GM12872 (cell line): ENCODE measurements at regions not wholly inside any gene's neighbourhood (a gene's known extent, or its start where the extent isn't known, plus 50 kb on each side); places are given as distances from the start of the nearest gene placed in this dataset.

ENCODE experiments used
- TF ChIP-seq, protein P1 (sequence below): IDR thresholded peaks from 3 replicates; pipeline ENCODE4 v1.5.1; 2011; ENCODE audit warnings: low read depth, mild to moderate bottlenecking, low read length, moderate library complexity; ENCODE audit not compliant: insufficient read depth

DNA sequence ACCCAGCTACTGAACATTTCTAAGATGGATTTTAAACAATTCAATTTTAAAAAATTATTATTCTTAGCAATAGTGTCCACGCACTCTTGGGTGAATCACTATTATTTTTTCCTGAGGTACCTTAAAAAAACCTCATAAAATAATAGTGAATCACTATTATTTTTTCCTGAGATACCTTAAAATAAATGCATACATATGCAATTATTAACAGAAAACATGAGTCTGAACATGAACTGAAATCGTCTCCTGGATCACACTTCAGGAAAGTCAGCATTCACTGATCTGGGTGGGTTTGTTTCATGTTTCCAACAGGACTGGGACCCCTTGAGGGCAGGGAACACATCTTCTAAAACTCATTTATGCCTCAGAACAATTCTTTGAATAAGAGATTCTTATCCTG lies 63.1 kb upstream of the IFNLR1 start:
- TF ChIP-seq, protein P1, sequence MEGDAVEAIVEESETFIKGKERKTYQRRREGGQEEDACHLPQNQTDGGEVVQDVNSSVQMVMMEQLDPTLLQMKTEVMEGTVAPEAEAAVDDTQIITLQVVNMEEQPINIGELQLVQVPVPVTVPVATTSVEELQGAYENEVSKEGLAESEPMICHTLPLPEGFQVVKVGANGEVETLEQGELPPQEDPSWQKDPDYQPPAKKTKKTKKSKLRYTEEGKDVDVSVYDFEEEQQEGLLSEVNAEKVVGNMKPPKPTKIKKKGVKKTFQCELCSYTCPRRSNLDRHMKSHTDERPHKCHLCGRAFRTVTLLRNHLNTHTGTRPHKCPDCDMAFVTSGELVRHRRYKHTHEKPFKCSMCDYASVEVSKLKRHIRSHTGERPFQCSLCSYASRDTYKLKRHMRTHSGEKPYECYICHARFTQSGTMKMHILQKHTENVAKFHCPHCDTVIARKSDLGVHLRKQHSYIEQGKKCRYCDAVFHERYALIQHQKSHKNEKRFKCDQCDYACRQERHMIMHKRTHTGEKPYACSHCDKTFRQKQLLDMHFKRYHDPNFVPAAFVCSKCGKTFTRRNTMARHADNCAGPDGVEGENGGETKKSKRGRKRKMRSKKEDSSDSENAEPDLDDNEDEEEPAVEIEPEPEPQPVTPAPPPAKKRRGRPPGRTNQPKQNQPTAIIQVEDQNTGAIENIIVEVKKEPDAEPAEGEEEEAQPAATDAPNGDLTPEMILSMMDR, result no peak

DNA sequence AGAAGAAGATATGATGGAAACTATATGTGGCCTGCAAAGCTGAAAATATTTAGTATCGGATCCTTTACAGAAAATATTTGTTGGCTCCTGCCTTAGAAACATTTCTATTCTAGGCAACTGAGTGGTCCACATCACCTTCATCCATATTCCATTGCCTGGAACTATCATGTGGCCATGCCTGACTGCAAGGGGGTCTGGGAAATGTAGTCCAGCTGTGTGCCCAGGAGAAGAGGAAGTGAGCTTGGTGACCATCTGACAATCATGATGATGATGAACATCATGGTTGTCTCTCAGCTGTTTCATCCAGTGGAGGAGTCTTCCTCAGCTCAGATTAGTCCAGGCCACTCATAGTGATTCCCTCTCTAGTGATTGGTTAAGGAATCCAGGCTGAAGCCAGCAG lies 61.8 kb upstream of the IFNLR1 start:
- TF ChIP-seq, protein P1, result no peak

DNA sequence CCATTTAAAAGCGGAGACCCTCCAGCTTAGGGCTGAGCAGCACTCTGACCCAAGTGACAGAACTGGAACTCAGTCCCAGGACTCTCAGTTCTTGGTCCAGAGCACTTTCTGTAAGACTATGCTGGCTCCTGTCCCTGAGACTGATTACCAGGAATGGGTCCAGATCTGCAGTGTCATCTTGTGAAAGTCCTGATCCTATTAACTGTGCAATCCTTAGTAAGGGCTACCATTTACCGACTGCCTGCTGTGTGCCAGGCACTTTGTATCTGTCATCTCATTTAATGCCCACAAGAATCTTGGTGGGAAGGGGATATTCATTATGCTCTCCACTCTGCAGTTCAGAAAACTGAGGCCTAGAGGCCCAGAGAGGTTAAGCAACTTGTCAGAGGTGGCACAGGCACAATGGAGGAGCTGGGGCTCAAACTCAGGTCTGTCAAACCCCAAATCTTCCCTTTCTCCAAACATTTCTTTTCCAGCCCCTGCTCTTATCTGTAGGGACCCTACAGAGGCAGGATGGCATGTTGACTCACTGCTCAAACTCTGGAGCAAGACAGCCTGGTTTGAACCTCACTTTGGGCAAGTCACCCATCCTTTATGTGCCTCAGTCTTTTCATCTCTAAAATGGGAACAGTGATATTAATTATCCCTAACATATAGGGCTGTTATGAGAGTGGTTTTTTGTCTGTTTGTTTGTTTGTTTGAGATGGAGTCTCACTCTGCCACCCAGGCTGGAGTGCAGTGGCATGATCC lies 57.6 kb upstream of the IFNLR1 start:
- TF ChIP-seq, protein P1, result no peak

DNA sequence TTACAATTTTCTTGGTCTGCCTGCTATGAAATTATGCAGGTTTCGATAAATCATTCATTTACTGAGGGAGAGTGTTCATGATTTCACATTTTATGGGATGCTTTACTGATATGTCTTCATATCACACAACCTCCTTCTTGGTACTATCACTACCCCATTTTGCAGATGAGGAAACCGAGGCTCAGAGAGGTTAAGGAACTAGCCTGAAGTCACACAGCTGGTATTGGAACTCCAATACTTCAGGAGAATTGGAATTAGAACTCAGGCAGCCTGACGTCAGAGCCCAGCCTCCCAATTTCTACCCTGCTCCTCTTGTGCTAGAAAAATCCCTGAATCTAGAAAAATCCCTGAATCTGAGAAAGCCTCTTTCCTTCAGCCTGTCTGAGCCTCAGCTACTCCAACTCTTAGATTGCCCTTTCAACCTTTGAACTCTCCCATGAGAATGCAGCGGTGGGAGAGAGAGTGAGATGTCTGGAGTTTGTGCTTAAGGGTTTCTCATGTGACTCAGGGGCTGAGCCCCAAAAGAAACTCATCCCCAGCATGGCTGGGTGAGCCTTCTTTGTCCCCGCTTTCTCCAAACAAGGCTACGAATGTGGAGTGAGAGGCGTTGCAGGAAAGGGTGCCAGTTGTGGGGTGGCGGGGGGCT lies 50.8 kb upstream of the IFNLR1 start:
- TF ChIP-seq, protein P1, result no peak

DNA sequence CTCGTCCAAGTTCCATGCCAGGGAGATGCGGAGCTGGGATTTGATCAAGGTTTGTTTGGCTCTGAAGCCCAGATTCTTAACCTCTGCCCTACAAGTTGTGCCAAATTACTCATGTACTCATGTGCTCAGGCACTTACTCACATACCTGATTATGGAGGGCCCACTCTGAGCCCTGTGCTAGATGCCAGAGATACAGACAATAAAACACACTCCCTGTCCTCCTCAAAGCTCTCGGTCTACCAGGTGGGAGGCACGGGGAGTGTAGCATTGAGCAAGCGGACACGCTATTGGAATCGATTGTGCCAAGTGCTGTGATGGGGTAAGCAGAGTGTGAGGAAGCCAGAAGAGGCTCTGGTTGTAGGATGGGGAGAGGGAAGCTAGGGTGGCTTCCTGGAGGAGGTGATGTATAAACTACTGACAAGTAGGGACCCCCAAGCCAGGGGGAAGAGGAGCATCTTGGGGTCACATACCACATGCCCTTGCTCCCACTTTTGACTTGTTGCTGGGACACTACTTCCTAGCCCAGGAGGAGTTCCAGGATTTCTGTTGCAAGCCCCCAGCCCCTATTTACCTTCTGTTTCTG lies 49.8 kb upstream of the IFNLR1 start:
- TF ChIP-seq, protein P1, result no peak
